IMR-90 (cell line): ENCODE measurements at regions not wholly inside any gene's neighbourhood (a gene's known extent, or its start where the extent isn't known, plus 50 kb on each side); places are given as distances from the start of the nearest gene placed in this dataset.

ENCODE experiments used
- ATAC-seq: fragments of 200-7000 bp; cut with Tn5 transposase; 2 replicates; pipeline ENCODE4 v1.9.1; 2020; ENCODE audit warnings: low read depth, mild to moderate bottlenecking, moderate library complexity
- BruUV-seq: library from RNA; stranded (reverse); fragments of 400-500 nt; replicated peaks from 2 replicates; lab custom pipeline; 2021; lab: Mats Ljungman, UMichigan
- CTCF ChIA-PET: fragments of 300-600 bp; formaldehyde crosslinking; extraction: SDS; loops from one replicate; lab custom pipeline; 2021; ENCODE audit warnings: antibody characterized with exemption; lab: Yijun Ruan, JAX
- POLR2A ChIA-PET: fragments of 300-600 bp; sonication (Branson Sonifier 250); formaldehyde crosslinking; loops from one replicate; lab custom pipeline; 2022; ENCODE audit warnings: antibody characterized with exemption; ENCODE audit not compliant: unreplicated experiment; lab: Charles Lee
- DNase-seq: peaks from one replicate; pipeline ENCODE4 v3.0.0; 2013
- H2AFZ ChIP-seq: replicated peaks from 2 replicates; pipeline ENCODE3; 2013; ENCODE audit warnings: low read length, mild to moderate bottlenecking; ENCODE audit not compliant: poor library complexity
- H2AK5ac ChIP-seq: 2 replicates; pipeline ENCODE4 v1.6.1; 2013; ENCODE audit warnings: low read depth, low read length, inconsistent platforms
- H2AK9ac ChIP-seq: replicated peaks from 2 replicates; pipeline ENCODE3; 2013; ENCODE audit warnings: mild to moderate bottlenecking, low read depth, low read length, moderate library complexity; ENCODE audit not compliant: poor library complexity
- H2BK120ac ChIP-seq: 2 replicates; pipeline ENCODE4 v1.6.1; 2013; ENCODE audit warnings: low read depth, low read length, inconsistent platforms
- H2BK15ac ChIP-seq: 3 replicates; pipeline ENCODE4 v1.6.1; 2013; ENCODE audit warnings: low read depth, low read length, inconsistent platforms
- H2BK20ac ChIP-seq: 2 replicates; pipeline ENCODE4 v1.6.1; 2013; ENCODE audit warnings: low read depth, mild to moderate bottlenecking, inconsistent platforms, low read length, moderate library complexity
- H2BK5ac ChIP-seq: 2 replicates; pipeline ENCODE4 v1.6.1; 2013; ENCODE audit warnings: mild to moderate bottlenecking, low read depth, low read length, inconsistent platforms; ENCODE audit not compliant: poor library complexity, severe bottlenecking
- H3K14ac ChIP-seq: replicated peaks from 2 replicates; pipeline ENCODE4 v1.6.1; 2013; ENCODE audit warnings: low read depth, low read length, inconsistent platforms
- H3K18ac ChIP-seq: 2 replicates; pipeline ENCODE4 v1.6.1; 2013; ENCODE audit warnings: low read depth, low read length, control low read depth
- H3K23ac ChIP-seq: 2 replicates; pipeline ENCODE4 v1.6.1; 2013; ENCODE audit warnings: low read depth, low read length, inconsistent platforms
- H3K27ac ChIP-seq: 2 replicates; pipeline ENCODE4 v1.5.1; 2013; ENCODE audit warnings: mild to moderate bottlenecking, control low read depth, low read length; ENCODE audit not compliant: insufficient read depth
- H3K27me3 ChIP-seq: 2 replicates; pipeline ENCODE4 v1.6.1; 2013; ENCODE audit warnings: low read length; ENCODE audit not compliant: control insufficient read depth, insufficient read depth
- H3K36me3 ChIP-seq: 2 replicates; pipeline ENCODE4 v1.6.1; 2013; ENCODE audit warnings: low read length, mixed read lengths; ENCODE audit not compliant: control insufficient read depth, insufficient read depth
- H3K4ac ChIP-seq: 2 replicates; pipeline ENCODE4 v1.6.1; 2013; ENCODE audit warnings: low read depth, low read length, inconsistent platforms
- H3K4me1 ChIP-seq: 2 replicates; pipeline ENCODE4 v1.6.1; 2013; ENCODE audit warnings: low read length, mixed read lengths; ENCODE audit not compliant: control insufficient read depth, insufficient read depth
- H3K4me2 ChIP-seq: 2 replicates; pipeline ENCODE4 v1.6.1; 2013; ENCODE audit warnings: low read depth, mild to moderate bottlenecking, control low read depth, low read length, moderate library complexity
- H3K4me3 ChIP-seq: 2 replicates; pipeline ENCODE4 v1.5.1; 2013; ENCODE audit warnings: low read depth, mild to moderate bottlenecking, control low read depth, low read length, moderate library complexity; ENCODE audit not compliant: insufficient read depth
- H3K56ac ChIP-seq: 2 replicates; pipeline ENCODE4 v1.6.1; 2013; ENCODE audit warnings: low read length, inconsistent platforms; ENCODE audit not compliant: insufficient read depth; ENCODE audit errors: extremely low read depth
- H3K79me1 ChIP-seq, 2 experiments: 2 replicates each; pipeline ENCODE4 v1.6.1; 2013; ENCODE audit warnings: low read length in 2 of 2, inconsistent platforms in 1 of 2, low read depth in 1 of 2
- H3K9ac ChIP-seq: 2 replicates; pipeline ENCODE4 v1.6.1; 2013; ENCODE audit warnings: low read depth, low read length, control low read depth
- H3K9me1 ChIP-seq: 2 replicates; pipeline ENCODE4 v1.6.1; 2013; ENCODE audit warnings: low read length, inconsistent platforms; ENCODE audit not compliant: insufficient read depth
- H3K9me3 ChIP-seq: 2 replicates; pipeline ENCODE4 v1.6.1; 2013; ENCODE audit warnings: low read length; ENCODE audit not compliant: control insufficient read depth, insufficient read depth
- H4K20me1 ChIP-seq: 2 replicates; pipeline ENCODE4 v1.6.1; 2013; ENCODE audit warnings: low read length, inconsistent platforms; ENCODE audit not compliant: insufficient read depth
- H4K5ac ChIP-seq: 2 replicates; pipeline ENCODE4 v1.6.1; 2013; ENCODE audit warnings: mild to moderate bottlenecking, low read depth, low read length, control low read depth
- H4K8ac ChIP-seq, 2 experiments: 2 replicates each; pipeline ENCODE4 v1.6.1; 2013; ENCODE audit warnings: low read depth in 2 of 2, low read length in 2 of 2, control low read depth in 1 of 2, inconsistent platforms in 1 of 2
- H4K91ac ChIP-seq: 2 replicates; pipeline ENCODE4 v1.6.1; 2013; ENCODE audit warnings: low read depth, low read length, inconsistent platforms; ENCODE audit not compliant: insufficient read depth
- BHLHE40 ChIP-seq: fragments of 150-350 bp; IDR thresholded peaks from 2 replicates; pipeline ENCODE4 v1.6.1; 2016; ENCODE audit warnings: mild to moderate bottlenecking, low read depth, low read length
- CEBPB ChIP-seq: IDR thresholded peaks from 2 replicates; pipeline ENCODE4 v1.6.1; 2012; ENCODE audit warnings: low read depth, low read length, improper control_type of control experiment
- CHD1 ChIP-seq: IDR thresholded peaks from 2 replicates; pipeline ENCODE4 v1.6.1; 2012; ENCODE audit warnings: low read depth, low read length, improper control_type of control experiment
- CTCF ChIP-seq: conservative IDR thresholded peaks from 2 replicates; pipeline ENCODE4 v1.5.1; 2012; ENCODE audit warnings: mild to moderate bottlenecking, low read depth, low read length, improper control_type of control experiment
- ELK1 ChIP-seq: fragments of 150-350 bp; IDR thresholded peaks from 2 replicates; pipeline ENCODE4 v1.6.1; 2016; ENCODE audit warnings: low read depth, mild to moderate bottlenecking, low read length, moderate library complexity, borderline replicate concordance
- FOS ChIP-seq: fragments of 150-350 bp; IDR thresholded peaks from 2 replicates; pipeline ENCODE4 v1.6.1; 2016; ENCODE audit warnings: low read depth, low read length
- MAFK ChIP-seq: IDR thresholded peaks from 2 replicates; pipeline ENCODE4 v1.6.1; 2012; ENCODE audit warnings: low read depth, low read length, improper control_type of control experiment
- MXI1 ChIP-seq: IDR thresholded peaks from 2 replicates; pipeline ENCODE4 v1.6.1; 2012; ENCODE audit warnings: low read depth, mild to moderate bottlenecking, low read length, moderate library complexity, borderline replicate concordance
- POLR2A ChIP-seq: IDR thresholded peaks from 2 replicates; pipeline ENCODE4 v1.6.1; 2012; ENCODE audit warnings: mild to moderate bottlenecking, low read depth, low read length
- RAD21 ChIP-seq: IDR thresholded peaks from 2 replicates; pipeline ENCODE4 v1.6.1; 2012; ENCODE audit warnings: low read length, improper control_type of control experiment
- RCOR1 ChIP-seq: IDR thresholded peaks from 2 replicates; pipeline ENCODE4 v1.6.1; 2012; ENCODE audit warnings: mild to moderate bottlenecking, low read length, improper control_type of control experiment; ENCODE audit not compliant: insufficient replicate concordance
- RFX5 ChIP-seq: IDR thresholded peaks from 2 replicates; pipeline ENCODE4 v1.8.0; 2012; ENCODE audit warnings: low read depth, mild to moderate bottlenecking, low read length, moderate library complexity
- SMC3 ChIP-seq: fragments of 150-350 bp; IDR thresholded peaks from 2 replicates; pipeline ENCODE4 v1.6.1; 2016; ENCODE audit warnings: low read depth, mild to moderate bottlenecking, antibody characterized with exemption, low read length, moderate library complexity
- WGBS, 2 experiments: methylation state at CpG; one replicate each; pipeline versions ENCODE4 v1.1.5 to v1.1.7; 2013; ENCODE audit warnings: missing lambda C conversion rate in 2 of 2; ENCODE audit not compliant: insufficient read length in 1 of 2; ENCODE audit errors: extremely low coverage in 2 of 2; 5-methylcytosine and 5-hydroxymethylcytosine counted together
- dilution Hi-C: fragments of 300-500 bp; cut with HindIII; formaldehyde crosslinking; loops from one replicate; pipeline ENCODE4 v1.14.3; 2018; ENCODE audit warnings: low sequenced_read_pairs; ENCODE audit not compliant: unreplicated experiment
- in situ Hi-C: fragments of 300-500 bp; cut with MboI; formaldehyde crosslinking; loops from 3 replicates; pipeline ENCODE4 v1.14.3; 2019; ENCODE audit warnings: low sequenced_read_pairs, inconsistent platforms, mixed read lengths
- intact Hi-C: fragments of 100-400 bp; cut with micrococcal nuclease; formaldehyde crosslinking; loops from 2 replicates; pipeline ENCODE4 v1.10.0; 2022

GRCh38 chr4:27844376-27844775, 983.7 kb downstream of the STIM2 start:
- no peak overlapping the region for H2AK9ac ChIP-seq
- no peak overlapping the region for H4K91ac ChIP-seq
- no peak for DNase-seq
- H3K36me3 ChIP-seq: no peaks in the 10 kb centered on the region
- no peak overlapping the region for H3K23ac ChIP-seq
- H3K4me1 ChIP-seq: no peaks in the 10 kb centered on the region
- H3K4ac ChIP-seq: no peak overlapping the region
- no peak overlapping the region for H2BK20ac ChIP-seq
- H3K14ac ChIP-seq: no peak overlapping the region
- BruUV-seq: no TSS peak
- H2AK5ac ChIP-seq: no peak overlapping the region
- H3K27me3 ChIP-seq: no peaks in the 10 kb centered on the region
- no peak overlapping the region for H2BK120ac ChIP-seq
- H4K20me1 ChIP-seq: no peaks in the 10 kb centered on the region
- H3K79me1 ChIP-seq: no peaks in the 10 kb centered on the region
- H4K5ac ChIP-seq: no peak overlapping the region
- in situ Hi-C loops (no loop called here), intact Hi-C loops (no loop called here), dilution Hi-C loops (no loop called here)
- CTCF ChIA-PET: no interaction called here
- no peak overlapping the region for H3K4me3 ChIP-seq
- POLR2A ChIA-PET: no interaction called here
- H3K9me1 ChIP-seq: no peaks in the 10 kb centered on the region
- H3K9me3 ChIP-seq: no peaks in the 10 kb centered on the region
- no peak overlapping the region for H3K4me2 ChIP-seq
- no peak for ATAC-seq
- H4K8ac ChIP-seq: no peak overlapping the region
- H3K18ac ChIP-seq: no peak overlapping the region
- H2BK5ac ChIP-seq: no peak overlapping the region
- no peak overlapping the region for H3K9ac ChIP-seq
- no peak overlapping the region for H3K27ac ChIP-seq
- WGBS, 2 experiments: no CpG with 5 or more reads among the region's 2 CpGs
- no peak overlapping the region for H3K56ac ChIP-seq
- no peak overlapping the region for H2AFZ ChIP-seq
- TF ChIP-seq CEBPB (no peak), SMC3 (no peak), CHD1 (no peak), RCOR1 (no peak), BHLHE40 (no peak), FOS (no peak), POLR2A (no peak), RFX5 (no peak), MAFK (no peak), RAD21 (no peak), ELK1 (no peak), CTCF (no peak), MXI1 (no peak)
- H2BK15ac ChIP-seq: no peak overlapping the region
